A673 (cell line): ENCODE measurements at regions not wholly inside any gene's neighbourhood (a gene's known extent, or its start where the extent isn't known, plus 50 kb on each side); places are given as distances from the start of the nearest gene placed in this dataset.

Source experiments
- BruUV-seq: library from RNA; stranded (reverse); fragments of 400-500 nt; replicated peaks from 2 replicates; lab custom pipeline; 2021; lab: Mats Ljungman, UMichigan
- CTCF ChIA-PET: fragments of 300-600 bp; sonication (Branson Sonifier 250); formaldehyde crosslinking; loops from one replicate; lab custom pipeline; 2022; ENCODE audit warnings: antibody characterized with exemption; lab: Charles Lee
- POLR2A ChIA-PET: fragments of 300-600 bp; sonication (Branson Sonifier 250); formaldehyde crosslinking; loops from one replicate; lab custom pipeline; 2022; ENCODE audit warnings: antibody characterized with exemption; ENCODE audit not compliant: low non-redundant PET; lab: Charles Lee
- DNase-seq: peaks from one replicate; pipeline ENCODE4 v3.0.0-alpha.2; 2015; ENCODE audit warnings: low spot score
- H3K27ac ChIP-seq: fragments of 200-600 bp; sonication (generic); 2 replicates; pipeline ENCODE4 v1.5.1; 2016; ENCODE audit warnings: mixed run types, low read depth, mild to moderate bottlenecking, mixed read lengths, antibody characterized with exemption, low read length; ENCODE audit not compliant: poor library complexity, severe bottlenecking
- H3K27me3 ChIP-seq: fragments of 200-600 bp; sonication (generic); replicated peaks from 2 replicates; pipeline ENCODE4 v1.6.1; 2017; ENCODE audit warnings: mixed run types, low read depth, mild to moderate bottlenecking, mixed read lengths, antibody characterized with exemption, low read length; ENCODE audit not compliant: insufficient read depth, poor library complexity
- H3K36me3 ChIP-seq: fragments of 200-600 bp; sonication (generic); 2 replicates; pipeline ENCODE4 v1.6.1; 2016; ENCODE audit warnings: mixed run types, mild to moderate bottlenecking, mixed read lengths, antibody characterized with exemption, low read length; ENCODE audit not compliant: insufficient read depth, poor library complexity, severe bottlenecking
- H3K4me1 ChIP-seq: fragments of 200-600 bp; sonication (generic); 2 replicates; pipeline ENCODE4 v1.6.1; 2017; ENCODE audit warnings: mixed run types, mild to moderate bottlenecking, mixed read lengths, antibody characterized with exemption, low read length; ENCODE audit not compliant: insufficient read depth, poor library complexity, severe bottlenecking
- H3K4me3 ChIP-seq: fragments of 200-600 bp; sonication (generic); 2 replicates; pipeline ENCODE4 v1.5.1; 2016; ENCODE audit warnings: low read depth, mixed run types, mild to moderate bottlenecking, mixed read lengths, low read length; ENCODE audit not compliant: poor library complexity, severe bottlenecking
- H3K9me3 ChIP-seq: fragments of 200-600 bp; sonication (generic); 2 replicates; pipeline ENCODE4 v1.6.1; 2016; ENCODE audit warnings: mixed run types, low read depth, mild to moderate bottlenecking, mixed read lengths, antibody characterized with exemption, low read length; ENCODE audit not compliant: poor library complexity, severe bottlenecking
- CTCF ChIP-seq: fragments of 300-800, 200-600 bp; sonication (generic); conservative IDR thresholded peaks from 2 replicates; pipeline ENCODE4 v1.5.1; 2017; ENCODE audit warnings: low read depth, mild to moderate bottlenecking, antibody characterized with exemption, low read length, moderate library complexity, mixed read lengths
- EZH2 ChIP-seq: fragments of 200-600 bp; sonication (generic); IDR thresholded peaks from 2 replicates; pipeline ENCODE4 v1.6.1; 2017; ENCODE audit warnings: borderline replicate concordance, low read depth, mild to moderate bottlenecking, mixed read lengths, antibody characterized with exemption, low read length; ENCODE audit not compliant: poor library complexity, severe bottlenecking
- intact Hi-C: fragments of 100-400 bp; cut with micrococcal nuclease; formaldehyde crosslinking; loops from one replicate; pipeline ENCODE4 v1.10.0; 2022; ENCODE audit not compliant: unreplicated experiment

- POLR2A ChIA-PET, result no interaction called here
- Histone ChIP-seq H3K36me3 (no peaks in the 10 kb centered on the region), H3K9me3 (no peaks in the 10 kb centered on the region), H3K27me3 (no peaks in the 10 kb centered on the region), H3K4me3 (no peak overlapping the region), H3K4me1 (no peaks in the 10 kb centered on the region), H3K27ac (no peak overlapping the region)
- no peak for DNase-seq
- TF ChIP-seq EZH2 (no peak), CTCF (no peak)
- intact Hi-C loops, result no loop called here
- CTCF ChIA-PET, result no interaction called here
- no TSS peak for BruUV-seq
Observed at GRCh38 chr9:70470050-70471015, 55.9 kb upstream of the KLF9 start.

- no peak for TF ChIP-seq CTCF
- TF ChIP-seq EZH2, result no peak
- intact Hi-C loops, result no loop called here
- BruUV-seq, result no TSS peak
- Histone ChIP-seq H3K27me3 (no peaks in the 10 kb centered on the region), H3K27ac (no peak overlapping the region), H3K9me3 (no peaks in the 10 kb centered on the region), H3K4me1 (no peaks in the 10 kb centered on the region), H3K4me3 (no peak overlapping the region), H3K36me3 (no peaks in the 10 kb centered on the region)
- CTCF ChIA-PET, result no interaction called here
- POLR2A ChIA-PET, result no interaction called here
- no peak for DNase-seq
Observed at GRCh38 chr9:70468291-70468690, 53.8 kb upstream of the KLF9 start.

DNA sequence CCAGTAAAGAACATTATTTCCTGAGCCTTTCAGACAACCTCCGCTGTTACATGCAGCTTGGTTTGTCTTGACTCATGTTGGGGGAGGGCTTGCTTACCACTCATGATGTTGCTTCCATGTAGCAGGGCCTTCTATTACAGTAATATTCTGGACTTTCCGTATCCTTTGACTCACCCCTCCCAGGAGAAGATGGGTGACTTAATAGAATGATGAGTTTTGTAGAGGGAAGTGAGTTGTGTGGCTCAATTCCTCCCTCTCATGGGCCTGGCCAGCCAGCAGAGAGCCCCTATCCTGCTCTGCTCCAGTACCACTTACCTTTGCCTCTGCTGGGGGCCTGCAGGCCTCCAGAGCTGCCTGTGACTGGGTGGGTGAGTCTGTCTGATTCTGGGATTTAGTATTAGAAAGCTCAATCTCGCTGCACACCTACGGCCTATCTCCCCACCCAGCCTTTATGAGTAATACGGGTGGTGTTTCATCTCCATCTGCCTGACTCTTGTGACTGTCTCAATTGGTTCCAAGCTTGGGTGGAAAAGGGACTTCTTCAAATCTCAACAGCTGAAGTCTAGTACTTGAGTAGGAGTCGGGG lies 52.6 kb upstream of the KLF9 start:
- Histone ChIP-seq H3K36me3 (no peaks in the 10 kb centered on the region), H3K27me3 (no peaks in the 10 kb centered on the region), H3K4me3 (no peak overlapping the region), H3K27ac (no peak overlapping the region), H3K9me3 (no peaks in the 10 kb centered on the region), H3K4me1 (no peaks in the 10 kb centered on the region)
- ChIA-PET CTCF (no interaction called here), POLR2A (no interaction called here)
- TF ChIP-seq CTCF, result no peak
- no peak for TF ChIP-seq EZH2
- BruUV-seq, result no TSS peak
- intact Hi-C loops, result no loop called here
- DNase-seq, result no peak
